GM12878 (cell line): ENCODE measurements at regions not wholly inside any gene's neighbourhood (a gene's known extent, or its start where the extent isn't known, plus 50 kb on each side); places are given as distances from the start of the nearest gene placed in this dataset.

ENCODE experiments used
- ATAC-seq: fragments of 200-7000 bp; cut with Tn5 transposase; 3 replicates; pipeline ENCODE4 v1.9.1; 2020; ENCODE audit warnings: mild to moderate bottlenecking, moderate library complexity
- BruUV-seq: library from RNA; stranded (reverse); fragments of 400-500 nt; replicated peaks from 2 replicates; lab custom pipeline; 2021; lab: Mats Ljungman, UMichigan
- CTCF ChIA-PET: fragments of 300-600 bp; sonication (Branson Sonifier 250); formaldehyde crosslinking; extraction: SDS; loops from one replicate; lab custom pipeline; 2021; ENCODE audit warnings: inconsistent platforms; lab: Yijun Ruan, JAX
- POLR2A ChIA-PET: fragments of 350-600 bp; formaldehyde crosslinking; extraction: SDS; loops from one replicate; lab custom pipeline; 2021; ENCODE audit warnings: inconsistent platforms; lab: Charles Lee
- RAD21 ChIA-PET: fragments of 300-600 bp; sonication (Branson Sonifier 250); formaldehyde crosslinking; loops from one replicate; lab custom pipeline; 2023; ENCODE audit warnings: antibody characterized with exemption; ENCODE audit not compliant: unreplicated experiment; lab: Charles Lee
- SMC1A ChIA-PET: fragments of 300-600 bp; sonication (Branson Sonifier 250); formaldehyde crosslinking; loops from one replicate; lab custom pipeline; 2023; ENCODE audit not compliant: unreplicated experiment, uncharacterized antibody; lab: Charles Lee
- DNase-seq: peaks from one replicate; pipeline ENCODE4 v3.0.0-alpha.2; 2011; ENCODE audit warnings: low read depth, low spot score
- FAIRE-seq: peaks from 3 replicates; lab custom pipeline; 2011; peaks lifted over from hg19 to GRCh38; lab: Jason Lieb, UNC
- H2AFZ ChIP-seq: 2 replicates; pipeline ENCODE4 v1.6.0; 2011; ENCODE audit warnings: low read depth, low read length, control low read depth; ENCODE audit not compliant: control insufficient read depth
- H3K27ac ChIP-seq: 2 replicates; pipeline ENCODE4 v1.5.1; 2011; ENCODE audit warnings: control low read depth; ENCODE audit not compliant: control insufficient read depth, insufficient read depth
- H3K27me3 ChIP-seq, 2 experiments: replicated peaks in 1 of 2; 2 replicates each; pipeline versions ENCODE4 v1.6.0 to v1.6.1; 2011; ENCODE audit warnings: low read length in 1 of 2; ENCODE audit not compliant: control insufficient read depth in 2 of 2, insufficient read depth in 2 of 2
- H3K36me3 ChIP-seq, 2 experiments: 2 replicates each; pipeline ENCODE4 v1.5.1; 2011; ENCODE audit warnings: low read length in 1 of 2; ENCODE audit not compliant: control insufficient read depth in 2 of 2, insufficient read depth in 2 of 2
- H3K4me1 ChIP-seq: 2 replicates; pipeline ENCODE4 v1.6.1; 2011; ENCODE audit warnings: mild to moderate bottlenecking, low read length, moderate library complexity, mixed read lengths; ENCODE audit not compliant: control insufficient read depth, insufficient read depth
- H3K4me2 ChIP-seq: 2 replicates; pipeline ENCODE4 v1.6.0; 2011; ENCODE audit warnings: control low read depth; ENCODE audit not compliant: control insufficient read depth, insufficient read depth
- H3K4me3 ChIP-seq: fragments of 200-600 bp; sonication (generic); 2 replicates; pipeline ENCODE4 v1.5.1; 2016
- H3K79me2 ChIP-seq: 2 replicates; pipeline ENCODE4 v1.6.0; 2011; ENCODE audit warnings: low read length; ENCODE audit not compliant: control insufficient read depth, insufficient read depth
- H3K9ac ChIP-seq: 2 replicates; pipeline ENCODE4 v1.8.0; 2011; ENCODE audit warnings: low read length, control low read depth, mixed read lengths; ENCODE audit not compliant: control insufficient read depth, insufficient read depth
- H3K9me3 ChIP-seq: replicated peaks from 3 replicates; pipeline ENCODE4 v1.5.1; 2011; ENCODE audit warnings: mild to moderate bottlenecking, low read length; ENCODE audit not compliant: control insufficient read depth, insufficient read depth
- H4K20me1 ChIP-seq: 2 replicates; pipeline ENCODE4 v1.6.0; 2011; ENCODE audit not compliant: control insufficient read depth, insufficient read depth
- BCL11A ChIP-seq: IDR thresholded peaks from 2 replicates; pipeline ENCODE4 v1.6.1; 2011; ENCODE audit warnings: low read depth, low read length
- CHD4 ChIP-seq: fragments of 200-600 bp; sonication (generic); IDR thresholded peaks from 2 replicates; pipeline ENCODE4 v1.6.1; 2016; ENCODE audit warnings: mild to moderate bottlenecking
- CREM ChIP-seq: IDR thresholded peaks from 2 replicates; pipeline ENCODE4 v1.6.1; 2014; ENCODE audit warnings: antibody characterized with exemption, low read depth
- E2F8 ChIP-seq: fragments of 450-650 bp; IDR thresholded peaks from 2 replicates; pipeline ENCODE4 v1.6.1; 2018; ENCODE audit warnings: mild to moderate bottlenecking, low read depth, moderate library complexity; ENCODE audit not compliant: partially characterized antibody
- EZH2 ChIP-seq: IDR thresholded peaks from 2 replicates; pipeline ENCODE4 v1.6.1; 2012; ENCODE audit warnings: low read depth, mild to moderate bottlenecking, control low read depth, inconsistent platforms, low read length, borderline replicate concordance; ENCODE audit not compliant: control insufficient read depth
- FOXM1 ChIP-seq: IDR thresholded peaks from 2 replicates; pipeline ENCODE4 v1.6.1; 2012; ENCODE audit warnings: low read depth, mild to moderate bottlenecking, inconsistent platforms, low read length, moderate library complexity
- GATAD2B ChIP-seq: fragments of 450-650 bp; conservative IDR thresholded peaks from 2 replicates; pipeline ENCODE4 v1.6.1; 2017; ENCODE audit warnings: low read depth, mild to moderate bottlenecking, moderate library complexity
- IKZF1 ChIP-seq: fragments of 450-650 bp; conservative IDR thresholded peaks from 2 replicates; pipeline ENCODE4 v1.6.1; 2017; ENCODE audit warnings: antibody characterized with exemption, mild to moderate bottlenecking
- IKZF2 ChIP-seq, 2 experiments: fragments of 450-650 bp; IDR thresholded peaks; 2 replicates each; pipeline ENCODE4 v1.6.1; 2017; ENCODE audit warnings: mild to moderate bottlenecking in 2 of 2, moderate library complexity in 2 of 2
- MEF2B ChIP-seq: fragments of 450-650 bp; IDR thresholded peaks from 2 replicates; pipeline ENCODE4 v1.6.1; 2018; ENCODE audit warnings: mild to moderate bottlenecking, moderate library complexity; ENCODE audit not compliant: partially characterized antibody, poor library complexity, severe bottlenecking
- MTA3 ChIP-seq: IDR thresholded peaks from 2 replicates; pipeline ENCODE4 v1.6.1; 2012; ENCODE audit warnings: low read length, inconsistent platforms, borderline replicate concordance
- MXI1 ChIP-seq: fragments of 150-350 bp; IDR thresholded peaks from 2 replicates; pipeline ENCODE4 v1.6.1; 2011; ENCODE audit warnings: low read depth, mild to moderate bottlenecking, inconsistent platforms, low read length, improper control_type of control experiment
- NFIC ChIP-seq: IDR thresholded peaks from 2 replicates; pipeline ENCODE4 v1.6.1; 2012; ENCODE audit warnings: low read depth, mild to moderate bottlenecking, inconsistent platforms, low read length, moderate library complexity
- PML ChIP-seq: IDR thresholded peaks from 2 replicates; pipeline ENCODE4 v1.6.1; 2012; ENCODE audit warnings: low read length, inconsistent platforms
- PRDM15 ChIP-seq: fragments of 450-650 bp; formaldehyde crosslinking; IDR thresholded peaks from 2 replicates; pipeline ENCODE4 v1.4.0; 2020; ENCODE audit warnings: mild to moderate bottlenecking, moderate library complexity
- SMARCA5 ChIP-seq: fragments of 450-650 bp; IDR thresholded peaks from 2 replicates; pipeline ENCODE4 v1.6.1; 2017; ENCODE audit warnings: mild to moderate bottlenecking
- ZBTB11 ChIP-seq: fragments of 450-650 bp; formaldehyde crosslinking; IDR thresholded peaks from 2 replicates; pipeline ENCODE4 v1.5.0; 2022; ENCODE audit warnings: mild to moderate bottlenecking, missing genetic modification characterization
- ZNF622 ChIP-seq: fragments of 450-650 bp; IDR thresholded peaks from 2 replicates; pipeline ENCODE4 v1.6.1; 2017; ENCODE audit warnings: mild to moderate bottlenecking, inconsistent platforms
- WGBS: methylation state at CpG from one replicate; pipeline ENCODE4 v1.1.6; 2016; ENCODE audit warnings: low lambda C conversion rate; ENCODE audit not compliant: insufficient replicate concordance, insufficient coverage; ENCODE audit errors: missing lambda C conversion rate; 5-methylcytosine and 5-hydroxymethylcytosine counted together
- in situ Hi-C: fragments of 300-500 bp; cut with MboI; formaldehyde crosslinking; loops from 9 replicates; pipeline ENCODE4 v1.14.3; 2018; ENCODE audit warnings: mixed read lengths
- intact Hi-C: fragments of 100-400 bp; cut with micrococcal nuclease; formaldehyde crosslinking; loops from one replicate; pipeline ENCODE4 v1.14.2; 2022; ENCODE audit not compliant: unreplicated experiment

GRCh38 chr6:120484146-120484545 lies 850.1 kb downstream of the TBC1D32 start:
- ATAC-seq (no peak), DNase-seq (no peak), FAIRE-seq (no peak)
- H3K36me3 ChIP-seq: no peaks in the 10 kb centered on the region
- no peaks in the 10 kb centered on the region for H3K9me3 ChIP-seq
- no peak overlapping the region for H2AFZ ChIP-seq
- no peak overlapping the region for H3K27ac ChIP-seq
- no peak overlapping the region for H3K4me3 ChIP-seq
- ChIA-PET POLR2A (no interaction called here), SMC1A (no interaction called here), CTCF (no interaction called here), RAD21 (no interaction called here)
- no peaks in the 10 kb centered on the region for H4K20me1 ChIP-seq
- H3K9ac ChIP-seq: no peak overlapping the region
- H3K4me2 ChIP-seq: no peak overlapping the region
- H3K4me1 ChIP-seq: no peaks in the 10 kb centered on the region
- 70% methylated on average over 2 of the region's 2 CpGs for WGBS
- intact Hi-C loops: no loop called here
- BruUV-seq: no TSS peak
- no peaks in the 10 kb centered on the region for H3K79me2 ChIP-seq
- in situ Hi-C loops: no loop called here
- no peaks in the 10 kb centered on the region for H3K27me3 ChIP-seq
- TF ChIP-seq EZH2 (no peak), SMARCA5 (no peak), ZBTB11 (CRISPR knock-in tag) (no peak), PRDM15 (CRISPR knock-in tag) (no peak), IKZF1 (no peak), PML (no peak), MTA3 (no peak), NFIC (no peak), GATAD2B (no peak), ZNF622 (no peak), IKZF2 (IDR thresholded peaks at IDR 0.05) (no peak), E2F8 (no peak), FOXM1 (no peak), MXI1 (no peak), BCL11A (no peak), CREM (no peak), CHD4 (no peak), MEF2B (no peak)
